Ishikawa (cell line): ENCODE measurements at regions not wholly inside any gene's neighbourhood (a gene's known extent, or its start where the extent isn't known, plus 50 kb on each side); places are given as distances from the start of the nearest gene placed in this dataset.

Experiments
- CEBPB ChIP-seq: IDR thresholded peaks from 2 replicates; pipeline ENCODE4 v1.6.1; 2012
- CREB1 ChIP-seq: IDR thresholded peaks from 2 replicates; pipeline ENCODE4 v1.6.1; 2012; ENCODE audit warnings: low read depth
- EGR1 ChIP-seq: IDR thresholded peaks from 2 replicates; pipeline ENCODE4 v1.6.1; 2012
- EP300 ChIP-seq: IDR thresholded peaks from 2 replicates; pipeline ENCODE4 v1.6.1; 2012; ENCODE audit warnings: borderline replicate concordance
- FOXM1 ChIP-seq: IDR thresholded peaks from 2 replicates; pipeline ENCODE4 v1.6.1; 2012; ENCODE audit warnings: low read depth, borderline replicate concordance
- MAX ChIP-seq: IDR thresholded peaks from 2 replicates; pipeline ENCODE4 v1.6.1; 2012
- NFIC ChIP-seq: IDR thresholded peaks from 2 replicates; pipeline ENCODE4 v1.6.1; 2012
- RAD21 ChIP-seq: IDR thresholded peaks from 2 replicates; pipeline ENCODE4 v1.6.1; 2012; ENCODE audit warnings: low read depth
- REST ChIP-seq: IDR thresholded peaks from 2 replicates; pipeline ENCODE4 v1.6.1; 2012; ENCODE audit warnings: low read depth, mild to moderate bottlenecking
- TAF1 ChIP-seq: IDR thresholded peaks from 2 replicates; pipeline ENCODE4 v1.6.1; 2012; ENCODE audit warnings: low read depth, mild to moderate bottlenecking
- TCF12 ChIP-seq: IDR thresholded peaks from 2 replicates; pipeline ENCODE4 v1.6.1; 2012; ENCODE audit warnings: low read depth
- TEAD4 ChIP-seq: IDR thresholded peaks from 2 replicates; pipeline ENCODE4 v1.6.1; 2012
- USF1 ChIP-seq: IDR thresholded peaks from 2 replicates; pipeline ENCODE4 v1.6.1; 2012
- YY1 ChIP-seq: IDR thresholded peaks from 2 replicates; pipeline ENCODE4 v1.6.1; 2012; ENCODE audit warnings: low read depth
- ZBTB7A ChIP-seq: IDR thresholded peaks from 2 replicates; pipeline ENCODE4 v1.6.1; 2012; ENCODE audit warnings: low read depth

GRCh38 chr22:48719978-48720661, 1107.6 kb downstream of the BRD1 start:
- TF ChIP-seq RAD21 (no peak), MAX (no peak), NFIC (no peak), TCF12 (no peak), YY1 (no peak), ZBTB7A (no peak), EP300 (no peak), CREB1 (no peak), USF1 (no peak), FOXM1 (no peak), TAF1 (no peak), TEAD4 (no peak), CEBPB (no peak)

- TF ChIP-seq EGR1 (no peak), CREB1 (no peak), RAD21 (no peak), MAX (no peak)
Observed at GRCh38 chr22:48718818-48719500, 1108.7 kb downstream of the BRD1 start.

- TF ChIP-seq EP300 = no peak
- TF ChIP-seq CREB1 = no peak
- no peak for TF ChIP-seq NFIC
- no peak for TF ChIP-seq REST
- no peak for TF ChIP-seq EGR1
- no peak for TF ChIP-seq YY1
- TF ChIP-seq FOXM1 = no peak
- no peak for TF ChIP-seq USF1
Observed at GRCh38 chr22:48717883-48718817, 1109.5 kb downstream of the BRD1 start.

GRCh38 chr22:48717076-48717810, 1110.4 kb downstream of the BRD1 start:
- no peak for TF ChIP-seq TEAD4
- no peak for TF ChIP-seq NFIC
- no peak for TF ChIP-seq TAF1
- no peak for TF ChIP-seq ZBTB7A
- TF ChIP-seq FOXM1 = no peak
- TF ChIP-seq CEBPB = no peak
- no peak for TF ChIP-seq YY1
- TF ChIP-seq CREB1 = no peak

GRCh38 chr22:48715511-48715910, 1112.2 kb downstream of the BRD1 start:
- no peak for TF ChIP-seq EP300
- TF ChIP-seq CEBPB = no peak
- TF ChIP-seq YY1 = no peak
- no peak for TF ChIP-seq RAD21
- no peak for TF ChIP-seq TEAD4
- no peak for TF ChIP-seq ZBTB7A
- TF ChIP-seq FOXM1 = no peak
- no peak for TF ChIP-seq EGR1
- no peak for TF ChIP-seq NFIC
- TF ChIP-seq TAF1 = no peak
- TF ChIP-seq REST = no peak
- TF ChIP-seq MAX = no peak
- no peak for TF ChIP-seq CREB1
